ENCODE measurements at regions not wholly inside any gene's neighbourhood (a gene's known extent, or its start where the extent isn't known, plus 50 kb on each side); places are given as distances from the start of the nearest gene placed in this dataset.
"Not testable (repeated sequence)": the region's sequence is repeated elsewhere in the genome, so short reads cannot be mapped to it uniquely, and the experiment has no call there.

- H3K36me3 ChIP-seq, result no peaks in the 10 kb centered on the region
- no peaks in the 10 kb centered on the region for H3K27me3 ChIP-seq (ENCODE audit: insufficient read depth, low read depth, severe bottlenecking)
- no peak for DNase-seq
- H3K9me3 ChIP-seq (ENCODE audit: severe bottlenecking), result peaks cover 3% of the 10 kb centered on the region
- no peak overlapping the region for H3K27ac ChIP-seq
- no peak overlapping the region for H3K4me3 ChIP-seq (ENCODE audit: low read depth, low read length)
- TF ChIP-seq CTCF (IDR thresholded peaks at IDR 0.05; ENCODE audit: low read depth, low read length), result no peak
Measured at GRCh38 chr3:64783200-64783599, 95.4 kb upstream of the ADAMTS9 start.

DNA sequence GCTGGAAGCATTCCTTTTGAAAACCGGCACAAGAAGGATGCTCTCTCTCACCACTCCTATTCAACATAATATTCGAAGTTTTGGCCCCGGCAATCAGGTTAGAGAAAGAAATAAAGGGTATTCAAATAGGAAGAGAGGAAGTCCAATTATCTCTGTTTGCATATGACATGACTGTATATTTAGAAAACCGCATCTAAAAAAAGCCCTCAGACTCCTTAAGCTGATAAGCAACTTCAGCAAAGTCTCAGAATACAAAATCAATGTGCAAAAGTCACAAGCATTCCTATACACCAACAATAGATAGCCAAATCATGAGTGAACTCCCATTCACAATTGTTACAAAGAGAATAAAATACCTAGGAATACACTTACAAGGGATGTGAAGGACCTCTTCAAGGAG, 93.1 kb upstream of the ADAMTS9 start:
- not testable (repeated sequence) for H3K9me3 ChIP-seq (ENCODE audit: severe bottlenecking); H3K27me3 ChIP-seq (ENCODE audit: insufficient read depth, low read depth, severe bottlenecking); H3K36me3 ChIP-seq; H3K27ac ChIP-seq; DNase-seq; H3K4me3 ChIP-seq (ENCODE audit: low read depth, low read length)

GRCh38 chr3:64773137-64773536, 85.3 kb upstream of the ADAMTS9 start:
- no peak overlapping the region for H3K27ac ChIP-seq

DNA sequence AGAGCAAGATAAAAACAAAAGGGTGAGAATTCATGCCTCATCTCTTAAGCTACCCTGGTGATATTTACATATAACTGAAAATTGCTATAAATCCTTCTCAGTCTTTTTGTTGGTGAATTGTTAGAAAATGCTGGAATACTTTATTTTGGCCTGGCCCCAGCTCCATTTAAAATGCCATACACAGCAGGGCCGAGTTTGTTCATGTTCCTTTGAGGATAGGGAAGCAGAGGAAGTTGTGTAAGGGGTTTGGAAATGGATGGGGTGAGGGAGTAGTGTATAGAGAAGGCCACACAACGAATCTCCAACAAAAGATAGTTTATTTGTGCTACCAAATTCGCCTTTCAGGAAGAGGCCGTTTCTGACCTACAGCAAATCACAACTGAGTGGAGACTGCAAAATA, 78.6 kb upstream of the ADAMTS9 start:
- no peaks in the 10 kb centered on the region for H3K9me3 ChIP-seq (ENCODE audit: severe bottlenecking)
- TF ChIP-seq CTCF (IDR thresholded peaks at IDR 0.05; ENCODE audit: low read depth, low read length), result no peak
- H3K4me3 ChIP-seq (ENCODE audit: low read depth, low read length), result no peak overlapping the region
- no peak for DNase-seq
- no peaks in the 10 kb centered on the region for H3K27me3 ChIP-seq (ENCODE audit: insufficient read depth, low read depth, severe bottlenecking)
- H3K27ac ChIP-seq, result no peak overlapping the region
- no peaks in the 10 kb centered on the region for H3K36me3 ChIP-seq

More at GRCh38 chr3:64773137-64773536, 85.3 kb upstream of the ADAMTS9 start:
- no peak for DNase-seq
- Histone ChIP-seq H3K9me3 (ENCODE audit: severe bottlenecking) (peaks cover 3% of the 10 kb centered on the region), H3K36me3 (no peaks in the 10 kb centered on the region), H3K4me3 (ENCODE audit: low read depth, low read length) (no peak overlapping the region), H3K27me3 (ENCODE audit: insufficient read depth, low read depth, severe bottlenecking) (no peaks in the 10 kb centered on the region)
- no peak for TF ChIP-seq CTCF (IDR thresholded peaks at IDR 0.05; ENCODE audit: low read depth, low read length)

GRCh38 chr3:64765947-64766346, 78.1 kb upstream of the ADAMTS9 start:
- Histone ChIP-seq H3K9me3 (ENCODE audit: severe bottlenecking) (no peaks in the 10 kb centered on the region), H3K36me3 (no peaks in the 10 kb centered on the region), H3K27me3 (ENCODE audit: insufficient read depth, low read depth, severe bottlenecking) (no peaks in the 10 kb centered on the region), H3K4me3 (ENCODE audit: low read depth, low read length) (no peak overlapping the region), H3K27ac (no peak overlapping the region)
- DNase-seq, result no peak
- no peak for TF ChIP-seq CTCF (IDR thresholded peaks at IDR 0.05; ENCODE audit: low read depth, low read length)

DNA sequence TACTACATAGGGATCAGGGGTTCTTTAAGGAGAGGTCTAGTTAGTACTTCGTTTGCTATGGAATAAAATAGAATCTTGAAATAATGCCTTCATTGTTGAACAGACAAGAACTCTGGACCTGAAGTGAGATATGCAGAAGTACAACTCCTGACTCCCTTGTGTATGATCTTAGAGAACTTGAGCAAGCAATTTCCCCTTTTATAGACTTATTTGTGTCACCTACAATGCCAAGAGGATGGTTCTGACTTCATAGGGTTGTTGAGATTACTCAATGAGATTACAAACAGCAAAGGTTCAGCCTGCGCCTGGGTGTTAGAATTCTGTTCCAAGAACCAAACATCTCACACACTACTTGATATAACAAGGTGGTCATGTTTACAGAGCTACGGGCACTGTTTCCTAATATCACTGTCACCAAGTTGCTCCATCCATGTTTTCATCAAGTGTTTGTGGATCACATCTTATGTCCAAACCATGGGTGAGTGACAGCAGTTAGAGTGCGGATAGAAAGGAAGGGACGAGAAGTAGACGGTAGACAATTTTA, 76.7 kb upstream of the ADAMTS9 start:
- H3K36me3 ChIP-seq, result no peaks in the 10 kb centered on the region
- no peak overlapping the region for H3K27ac ChIP-seq
- H3K9me3 ChIP-seq (ENCODE audit: severe bottlenecking), result no peaks in the 10 kb centered on the region
- H3K4me3 ChIP-seq (ENCODE audit: low read depth, low read length), result no peak overlapping the region
- DNase-seq, result no peak
- no peaks in the 10 kb centered on the region for H3K27me3 ChIP-seq (ENCODE audit: insufficient read depth, low read depth, severe bottlenecking)
- no peak for TF ChIP-seq CTCF (IDR thresholded peaks at IDR 0.05; ENCODE audit: low read depth, low read length)

Measured in WERI-Rb-1 (cell line).